Prostate gland (tissue), 2 donors: ENCODE measurements at regions not wholly inside any gene's neighbourhood (a gene's known extent, or its start where the extent isn't known, plus 50 kb on each side); places are given as distances from the start of the nearest gene placed in this dataset.

ENCODE experiments used
- POLR2AphosphoS5 ChIP-seq: sonication (generic); formaldehyde crosslinking; IDR thresholded peaks from one replicate; pipeline ENCODE4 v1.6.1; 2017; ENCODE audit warnings: antibody characterized with exemption
- TF ChIP-seq, protein P1 (sequence below), 4 experiments: fragments of 200-600 bp in 2 of 4; fragments of 450-650 bp in 2 of 4; sonication (generic) in 2 of 4; IDR thresholded peaks; 1 replicate in 3 of 4; 2 replicates in 1 of 4; pipeline ENCODE4 v1.5.1; 2016 to 2019; ENCODE audit warnings: antibody characterized with exemption in 4 of 4, mild to moderate bottlenecking in 2 of 4, moderate library complexity in 2 of 4

- TF ChIP-seq POLR2AphosphoS5: no peak
- TF ChIP-seq, protein P1, sequence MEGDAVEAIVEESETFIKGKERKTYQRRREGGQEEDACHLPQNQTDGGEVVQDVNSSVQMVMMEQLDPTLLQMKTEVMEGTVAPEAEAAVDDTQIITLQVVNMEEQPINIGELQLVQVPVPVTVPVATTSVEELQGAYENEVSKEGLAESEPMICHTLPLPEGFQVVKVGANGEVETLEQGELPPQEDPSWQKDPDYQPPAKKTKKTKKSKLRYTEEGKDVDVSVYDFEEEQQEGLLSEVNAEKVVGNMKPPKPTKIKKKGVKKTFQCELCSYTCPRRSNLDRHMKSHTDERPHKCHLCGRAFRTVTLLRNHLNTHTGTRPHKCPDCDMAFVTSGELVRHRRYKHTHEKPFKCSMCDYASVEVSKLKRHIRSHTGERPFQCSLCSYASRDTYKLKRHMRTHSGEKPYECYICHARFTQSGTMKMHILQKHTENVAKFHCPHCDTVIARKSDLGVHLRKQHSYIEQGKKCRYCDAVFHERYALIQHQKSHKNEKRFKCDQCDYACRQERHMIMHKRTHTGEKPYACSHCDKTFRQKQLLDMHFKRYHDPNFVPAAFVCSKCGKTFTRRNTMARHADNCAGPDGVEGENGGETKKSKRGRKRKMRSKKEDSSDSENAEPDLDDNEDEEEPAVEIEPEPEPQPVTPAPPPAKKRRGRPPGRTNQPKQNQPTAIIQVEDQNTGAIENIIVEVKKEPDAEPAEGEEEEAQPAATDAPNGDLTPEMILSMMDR (IDR thresholded peaks at IDR 0.05): no peak
Measured at GRCh38 chr6:119637768-119638167, 288.2 kb upstream of the MAN1A1 start.
